B cell (primary cell): ENCODE measurements at regions not wholly inside any gene's neighbourhood (a gene's known extent, or its start where the extent isn't known, plus 50 kb on each side); places are given as distances from the start of the nearest gene placed in this dataset.

Source experiments
- ATAC-seq: fragments of 200-7000 bp; cut with Tn5 transposase; one replicate; pipeline ENCODE4 v1.10.0; 2021; ENCODE audit warnings: low read depth, mild to moderate bottlenecking, moderate number of reproducible peaks, moderate library complexity
- CTCF ChIA-PET: fragments of 350-600 bp; sonication (Branson Sonifier 250); formaldehyde crosslinking; loops from one replicate; lab custom pipeline; 2021; ENCODE audit warnings: antibody characterized with exemption, inconsistent platforms; lab: Charles Lee
- POLR2A ChIA-PET: fragments of 350-600 bp; sonication (Branson Sonifier 250); formaldehyde crosslinking; loops from one replicate; lab custom pipeline; 2021; ENCODE audit warnings: antibody characterized with exemption; lab: Charles Lee
- DNase-seq: peaks from one replicate; pipeline ENCODE4 v3.0.0; 2013
- H2AFZ ChIP-seq: 2 replicates; pipeline ENCODE4 v1.6.1; 2012; ENCODE audit warnings: mild to moderate bottlenecking, low read depth, low read length; ENCODE audit not compliant: insufficient read depth, poor library complexity, severe bottlenecking
- H3K27ac ChIP-seq, 2 donors: 1 replicate in 1 of 2; 2 replicates in 1 of 2; pipeline ENCODE4 v1.5.1; 2012 to 2013; ENCODE audit warnings: low read length in 2 of 2, mild to moderate bottlenecking in 2 of 2, moderate library complexity in 1 of 2
- H3K27me3 ChIP-seq, 4 experiments: fragments of 200-600 bp in 1 of 4; sonication (generic) in 1 of 4; replicated peaks in 1 of 4; 1 replicate in 2 of 4; 2 replicates in 2 of 4; pipeline versions ENCODE4 v1.6.1 to v1.7.0; 2013 to 2016; ENCODE audit warnings: low read length in 3 of 4, mild to moderate bottlenecking in 2 of 4, mixed read lengths in 1 of 4, moderate library complexity in 1 of 4; ENCODE audit not compliant: insufficient read depth in 4 of 4, control insufficient read depth in 3 of 4; ENCODE audit errors: control extremely low read depth in 1 of 4
- H3K36me3 ChIP-seq, 2 experiments: replicated peaks in 1 of 2; 1 replicate in 1 of 2; 2 replicates in 1 of 2; pipeline versions ENCODE4 v1.6.1 to v1.7.1; 2013; ENCODE audit warnings: low read length in 1 of 2; ENCODE audit not compliant: insufficient read depth in 2 of 2, control insufficient read depth in 1 of 2; ENCODE audit errors: control extremely low read depth in 1 of 2, extremely low read depth in 1 of 2
- H3K4me1 ChIP-seq, 2 donors: fragments of 200-600 bp in 1 of 2; sonication (generic) in 1 of 2; 1 replicate in 1 of 2; 2 replicates in 1 of 2; pipeline versions ENCODE4 v1.5.1 to v1.6.1; 2013 to 2017; ENCODE audit warnings: low read length in 2 of 2; ENCODE audit not compliant: control insufficient read depth in 2 of 2, insufficient read depth in 2 of 2
- H3K4me2 ChIP-seq: replicated peaks from 2 replicates; pipeline ENCODE3; 2012; ENCODE audit warnings: mild to moderate bottlenecking, low read depth, low read length; ENCODE audit not compliant: poor library complexity, severe bottlenecking
- H3K4me3 ChIP-seq, 5 experiments: fragments of 200-600 bp in 1 of 5; sonication (generic) in 1 of 5; 1 replicate in 3 of 5; 2 replicates in 2 of 5; pipeline versions ENCODE4 v1.5.1 to v1.7.0; 2011 to 2016; ENCODE audit warnings: low read length in 4 of 5, mild to moderate bottlenecking in 4 of 5, low read depth in 2 of 5, control low read depth in 1 of 5, moderate library complexity in 1 of 5; ENCODE audit not compliant: insufficient read depth in 1 of 5; ENCODE audit errors: control extremely low read depth in 1 of 5, extremely low read depth in 1 of 5
- H3K79me2 ChIP-seq: fragments of 200-600 bp; sonication (generic); one replicate; pipeline ENCODE4 v1.6.0; 2016; ENCODE audit warnings: low read length; ENCODE audit not compliant: control insufficient read depth, insufficient read depth
- H3K9ac ChIP-seq: fragments of 200-600 bp; sonication (generic); 2 replicates; pipeline ENCODE4 v1.6.1; 2017; ENCODE audit warnings: mild to moderate bottlenecking, low read length, moderate library complexity
- H3K9me3 ChIP-seq, 3 donors: one replicate each; pipeline versions ENCODE4 v1.6.1 to v1.7.1; 2013; ENCODE audit warnings: low read length in 2 of 3; ENCODE audit not compliant: control insufficient read depth in 2 of 3, insufficient read depth in 1 of 3; ENCODE audit errors: control extremely low read depth in 1 of 3
- H4K20me1 ChIP-seq: 2 replicates; pipeline ENCODE4 v1.6.0; 2012; ENCODE audit warnings: mild to moderate bottlenecking, low read length; ENCODE audit not compliant: insufficient read depth, control insufficient read depth, poor library complexity, severe bottlenecking
- H3K27ac Mint-ChIP-seq: one replicate; pipeline ENCODE4 v1.8.0; 2021; ENCODE audit warnings: mixed read lengths
- H3K27me3 Mint-ChIP-seq: one replicate; pipeline ENCODE4 v1.8.0; 2021; ENCODE audit warnings: mixed read lengths
- H3K4me1 Mint-ChIP-seq: one replicate; pipeline ENCODE4 v1.8.0; 2021; ENCODE audit warnings: mixed read lengths
- H3K4me3 Mint-ChIP-seq: one replicate; pipeline ENCODE4 v1.8.0; 2021; ENCODE audit warnings: mixed read lengths
- H3K9me3 Mint-ChIP-seq: one replicate; pipeline ENCODE4 v1.8.0; 2022; ENCODE audit warnings: mixed read lengths; ENCODE audit not compliant: insufficient read depth
- CTCF ChIP-seq: fragments of 200-600 bp; IDR thresholded peaks from one replicate; pipeline ENCODE4 v1.8.0; 2022; ENCODE audit warnings: antibody characterized with exemption, mild to moderate bottlenecking
- EZH2 ChIP-seq: IDR thresholded peaks from 2 replicates; pipeline ENCODE4 v1.6.1; 2012; ENCODE audit warnings: borderline replicate concordance, low read depth, mild to moderate bottlenecking, moderate library complexity, low read length; ENCODE audit not compliant: insufficient read depth, poor library complexity, severe bottlenecking
- WGBS: methylation state at CpG from one replicate; pipeline ENCODE4 v1.1.5; 2013; ENCODE audit warnings: missing lambda C conversion rate; ENCODE audit not compliant: insufficient coverage; 5-methylcytosine and 5-hydroxymethylcytosine counted together
- intact Hi-C: fragments of 100-400 bp; cut with micrococcal nuclease; formaldehyde crosslinking; loops from one replicate; pipeline ENCODE4 v1.10.0; 2022

GRCh38 chr3:147958754-147959153 lies 549.6 kb downstream of the ZIC1 start:
- Histone ChIP-seq H2AFZ (no peak overlapping the region), H3K27ac (no peak overlapping the region), H4K20me1 (no peaks in the 10 kb centered on the region), H3K4me2 (no peak overlapping the region), H3K4me3 (no peak overlapping the region), H3K9me3 (no peaks in the 10 kb centered on the region), H3K79me2 (no peaks in the 10 kb centered on the region), H3K4me1 (no peaks in the 10 kb centered on the region), H3K9ac (no peak overlapping the region), H3K36me3 (no peaks in the 10 kb centered on the region), H3K27me3 (no peaks in the 10 kb centered on the region)
- ChIA-PET POLR2A (no interaction called here), CTCF (no interaction called here)
- DNase-seq (no peak), ATAC-seq (no peak)
- intact Hi-C loops, result loop anchor here (10.0 kb wide), 1 partner anchor 66 kb away; no protein-coding TSS in a partner anchor
- peaks cover 7% of the 10 kb centered on the region for H3K9me3 Mint-ChIP-seq
- TF ChIP-seq CTCF, result no peak
- no peak for TF ChIP-seq EZH2
- 100% methylated on average over 1 of the region's 1 CpG for WGBS
- H3K27me3 Mint-ChIP-seq, result no peaks in the 10 kb centered on the region
- H3K4me1 Mint-ChIP-seq, result no peaks in the 10 kb centered on the region
- H3K27ac Mint-ChIP-seq, result no peak overlapping the region
- H3K4me3 Mint-ChIP-seq, result no peak overlapping the region

- Histone ChIP-seq H3K4me2 (no peak overlapping the region), H3K9ac (no peak overlapping the region), H3K4me3 (no peak overlapping the region), H3K4me1 (no peaks in the 10 kb centered on the region), H3K27me3 (no peaks in the 10 kb centered on the region), H4K20me1 (no peaks in the 10 kb centered on the region), H3K79me2 (no peaks in the 10 kb centered on the region), H3K36me3 (no peaks in the 10 kb centered on the region), H3K9me3 (no peaks in the 10 kb centered on the region), H3K27ac (no peak overlapping the region), H2AFZ (no peak overlapping the region)
- H3K4me3 Mint-ChIP-seq, result no peak overlapping the region
- WGBS, result no CpG with 5 or more reads among the region's 6 CpGs
- H3K27ac Mint-ChIP-seq, result no peak overlapping the region
- TF ChIP-seq EZH2 (no peak), CTCF (no peak)
- intact Hi-C loops, result no loop called here
- peaks cover 7% of the 10 kb centered on the region for H3K9me3 Mint-ChIP-seq
- no peaks in the 10 kb centered on the region for H3K27me3 Mint-ChIP-seq
- ChIA-PET POLR2A (no interaction called here), CTCF (no interaction called here)
- H3K4me1 Mint-ChIP-seq, result no peaks in the 10 kb centered on the region
- ATAC-seq (no peak), DNase-seq (no peak)
Observed at GRCh38 chr3:147960786-147961185, 551.6 kb downstream of the ZIC1 start.
